Panc1 (cell line): ENCODE measurements at regions not wholly inside any gene's neighbourhood (a gene's known extent, or its start where the extent isn't known, plus 50 kb on each side); places are given as distances from the start of the nearest gene placed in this dataset.
"Not testable (repeated sequence)": the region's sequence is repeated elsewhere in the genome, so short reads cannot be mapped to it uniquely, and the experiment has no call there.

Experiments used
- ATAC-seq: fragments of 200-7000 bp; cut with Tn5 transposase; 2 replicates; pipeline ENCODE4 v1.9.1; 2020; ENCODE audit warnings: mild to moderate bottlenecking, moderate library complexity
- BruUV-seq: library from RNA; stranded (reverse); fragments of 400-500 nt; replicated peaks from 2 replicates; lab custom pipeline; 2021; lab: Mats Ljungman, UMichigan
- CTCF ChIA-PET: fragments of 300-600 bp; sonication (Branson Sonifier 250); formaldehyde crosslinking; loops from one replicate; lab custom pipeline; 2022; ENCODE audit warnings: antibody characterized with exemption; lab: Charles Lee
- POLR2A ChIA-PET: fragments of 300-600 bp; sonication (Branson Sonifier 250); formaldehyde crosslinking; loops from one replicate; lab custom pipeline; 2022; ENCODE audit warnings: antibody characterized with exemption; lab: Charles Lee
- DNase-seq: peaks from one replicate; pipeline ENCODE4 v3.0.0-alpha.2; 2010; ENCODE audit warnings: low read depth, low spot score
- H3K27ac ChIP-seq: 2 replicates; pipeline ENCODE4 v1.5.1; 2011; ENCODE audit warnings: mild to moderate bottlenecking, low read length, inconsistent platforms
- H3K27me3 ChIP-seq: fragments of 200-500 bp; sonication (Bioruptor generic); 2 replicates; pipeline ENCODE4 v1.6.0; 2014; ENCODE audit warnings: low read length, inconsistent platforms; ENCODE audit not compliant: control insufficient read depth, insufficient read depth
- H3K36me3 ChIP-seq: fragments of 200-500 bp; sonication (Bioruptor generic); 2 replicates; pipeline ENCODE4 v1.5.1; 2014; ENCODE audit warnings: inconsistent platforms, mild to moderate bottlenecking, low read length, moderate library complexity; ENCODE audit not compliant: control insufficient read depth, insufficient read depth
- H3K4me1 ChIP-seq: 2 replicates; pipeline ENCODE4 v1.5.1; 2011; ENCODE audit warnings: inconsistent platforms, mild to moderate bottlenecking, low read length, moderate library complexity; ENCODE audit not compliant: control insufficient read depth, insufficient read depth
- H3K4me3 ChIP-seq, 2 experiments: 2 replicates each; pipeline ENCODE4 v1.5.1; 2011 to 2012; ENCODE audit warnings: low read depth in 2 of 2, low read length in 2 of 2, mild to moderate bottlenecking in 2 of 2, inconsistent platforms in 1 of 2, moderate library complexity in 1 of 2
- H3K9me3 ChIP-seq: fragments of 200-500 bp; sonication (Bioruptor generic); 2 replicates; pipeline ENCODE4 v1.5.1; 2014; ENCODE audit warnings: low read depth, mild to moderate bottlenecking, inconsistent platforms, low read length, moderate library complexity; ENCODE audit not compliant: control insufficient read depth, insufficient read depth
- POLR2AphosphoS5 ChIP-seq: IDR thresholded peaks from 2 replicates; pipeline ENCODE4 v1.6.1; 2012; ENCODE audit warnings: mild to moderate bottlenecking, low read depth, low read length, moderate library complexity
- SIN3A ChIP-seq: IDR thresholded peaks from 2 replicates; pipeline ENCODE4 v1.6.1; 2012; ENCODE audit warnings: low read depth, mild to moderate bottlenecking, low read length, moderate library complexity, borderline replicate concordance; ENCODE audit not compliant: insufficient read depth
- TCF7L2 ChIP-seq: IDR thresholded peaks from 2 replicates; pipeline ENCODE4 v1.6.1; 2011; ENCODE audit warnings: mild to moderate bottlenecking, low read depth, low read length, inconsistent platforms
- in situ Hi-C: cut with HindIII; loops from 2 replicates; pipeline ENCODE4 v1.10.0; 2016; ENCODE audit warnings: low sequenced_read_pairs, low pct_unique_long_range_greater_than_20kb
- intact Hi-C: fragments of 100-400 bp; cut with micrococcal nuclease; formaldehyde crosslinking; loops from one replicate; pipeline ENCODE4 v1.10.0; 2022; ENCODE audit not compliant: unreplicated experiment
- TF ChIP-seq, protein P1 (sequence below): fragments of 450-650 bp; IDR thresholded peaks from 2 replicates; pipeline ENCODE4 v1.5.1; 2017; ENCODE audit warnings: mild to moderate bottlenecking
- TF ChIP-seq, protein P2 (sequence below), 2 experiments: IDR thresholded peaks; 2 replicates each; pipeline ENCODE4 v1.6.1; 2011 to 2012; ENCODE audit warnings: low read depth in 2 of 2, control low read depth in 1 of 2, low read length in 1 of 2, mild to moderate bottlenecking in 1 of 2, moderate library complexity in 1 of 2; ENCODE audit not compliant: insufficient read depth in 1 of 2

DNA sequence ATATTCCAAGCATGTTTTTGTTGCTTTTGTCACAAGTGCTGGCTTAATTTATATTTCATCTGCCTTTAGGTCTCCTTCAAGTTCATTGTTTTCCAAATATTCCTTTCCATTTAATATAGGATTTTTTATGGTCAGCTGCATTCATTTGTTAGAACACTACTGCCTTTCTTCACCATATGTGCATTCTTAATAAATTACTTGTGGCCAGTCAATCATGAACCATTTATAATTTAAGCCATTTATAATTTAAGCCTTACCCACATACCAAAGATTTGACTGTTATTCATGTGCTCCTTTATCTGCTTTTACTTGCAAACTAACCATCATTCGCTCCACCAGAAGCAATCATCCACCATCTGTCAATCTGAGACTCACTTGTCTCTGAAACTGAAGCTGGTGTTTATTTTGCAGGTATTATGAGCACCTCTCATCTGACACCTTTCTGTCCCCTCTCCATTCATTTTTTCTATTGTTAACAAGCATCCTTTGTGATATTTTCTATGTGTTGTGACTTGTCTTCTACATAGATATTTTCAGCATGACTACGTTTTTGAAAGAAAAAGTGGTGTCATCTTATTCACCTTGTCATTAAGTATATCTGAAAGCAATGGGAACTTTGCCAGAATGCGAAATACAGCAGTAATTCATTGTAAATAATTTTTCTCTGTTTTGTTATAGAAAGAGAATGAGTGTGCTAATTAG is 786.8 kb downstream of the KCNJ3 start:
- ChIA-PET CTCF (no interaction called here), POLR2A (no interaction called here)
- no peaks in the 10 kb centered on the region; the same call in 1 of the 2 replicates for H3K9me3 ChIP-seq
- H3K27ac ChIP-seq = no peak overlapping the region
- ATAC-seq = no peak
- in situ Hi-C loops (no loop called here), intact Hi-C loops (no loop called here)
- no peaks in the 10 kb centered on the region for H3K4me1 ChIP-seq
- no peak for DNase-seq
- no peak overlapping the region for H3K4me3 ChIP-seq
- no peaks in the 10 kb centered on the region for H3K36me3 ChIP-seq
- TF ChIP-seq, protein P1, sequence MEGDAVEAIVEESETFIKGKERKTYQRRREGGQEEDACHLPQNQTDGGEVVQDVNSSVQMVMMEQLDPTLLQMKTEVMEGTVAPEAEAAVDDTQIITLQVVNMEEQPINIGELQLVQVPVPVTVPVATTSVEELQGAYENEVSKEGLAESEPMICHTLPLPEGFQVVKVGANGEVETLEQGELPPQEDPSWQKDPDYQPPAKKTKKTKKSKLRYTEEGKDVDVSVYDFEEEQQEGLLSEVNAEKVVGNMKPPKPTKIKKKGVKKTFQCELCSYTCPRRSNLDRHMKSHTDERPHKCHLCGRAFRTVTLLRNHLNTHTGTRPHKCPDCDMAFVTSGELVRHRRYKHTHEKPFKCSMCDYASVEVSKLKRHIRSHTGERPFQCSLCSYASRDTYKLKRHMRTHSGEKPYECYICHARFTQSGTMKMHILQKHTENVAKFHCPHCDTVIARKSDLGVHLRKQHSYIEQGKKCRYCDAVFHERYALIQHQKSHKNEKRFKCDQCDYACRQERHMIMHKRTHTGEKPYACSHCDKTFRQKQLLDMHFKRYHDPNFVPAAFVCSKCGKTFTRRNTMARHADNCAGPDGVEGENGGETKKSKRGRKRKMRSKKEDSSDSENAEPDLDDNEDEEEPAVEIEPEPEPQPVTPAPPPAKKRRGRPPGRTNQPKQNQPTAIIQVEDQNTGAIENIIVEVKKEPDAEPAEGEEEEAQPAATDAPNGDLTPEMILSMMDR = no peak
- TF ChIP-seq POLR2AphosphoS5 (no peak), TCF7L2 (no peak), SIN3A (no peak)
- TF ChIP-seq, protein P2, sequence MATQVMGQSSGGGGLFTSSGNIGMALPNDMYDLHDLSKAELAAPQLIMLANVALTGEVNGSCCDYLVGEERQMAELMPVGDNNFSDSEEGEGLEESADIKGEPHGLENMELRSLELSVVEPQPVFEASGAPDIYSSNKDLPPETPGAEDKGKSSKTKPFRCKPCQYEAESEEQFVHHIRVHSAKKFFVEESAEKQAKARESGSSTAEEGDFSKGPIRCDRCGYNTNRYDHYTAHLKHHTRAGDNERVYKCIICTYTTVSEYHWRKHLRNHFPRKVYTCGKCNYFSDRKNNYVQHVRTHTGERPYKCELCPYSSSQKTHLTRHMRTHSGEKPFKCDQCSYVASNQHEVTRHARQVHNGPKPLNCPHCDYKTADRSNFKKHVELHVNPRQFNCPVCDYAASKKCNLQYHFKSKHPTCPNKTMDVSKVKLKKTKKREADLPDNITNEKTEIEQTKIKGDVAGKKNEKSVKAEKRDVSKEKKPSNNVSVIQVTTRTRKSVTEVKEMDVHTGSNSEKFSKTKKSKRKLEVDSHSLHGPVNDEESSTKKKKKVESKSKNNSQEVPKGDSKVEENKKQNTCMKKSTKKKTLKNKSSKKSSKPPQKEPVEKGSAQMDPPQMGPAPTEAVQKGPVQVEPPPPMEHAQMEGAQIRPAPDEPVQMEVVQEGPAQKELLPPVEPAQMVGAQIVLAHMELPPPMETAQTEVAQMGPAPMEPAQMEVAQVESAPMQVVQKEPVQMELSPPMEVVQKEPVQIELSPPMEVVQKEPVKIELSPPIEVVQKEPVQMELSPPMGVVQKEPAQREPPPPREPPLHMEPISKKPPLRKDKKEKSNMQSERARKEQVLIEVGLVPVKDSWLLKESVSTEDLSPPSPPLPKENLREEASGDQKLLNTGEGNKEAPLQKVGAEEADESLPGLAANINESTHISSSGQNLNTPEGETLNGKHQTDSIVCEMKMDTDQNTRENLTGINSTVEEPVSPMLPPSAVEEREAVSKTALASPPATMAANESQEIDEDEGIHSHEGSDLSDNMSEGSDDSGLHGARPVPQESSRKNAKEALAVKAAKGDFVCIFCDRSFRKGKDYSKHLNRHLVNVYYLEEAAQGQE (IDR thresholded peaks at IDR 0.05; ENCODE audit: insufficient read depth in 1 of 2, low read depth in 2 of 2, low read length in 1 of 2) = no peak
- no TSS peak for BruUV-seq
- no peaks in the 10 kb centered on the region for H3K27me3 ChIP-seq

DNA sequence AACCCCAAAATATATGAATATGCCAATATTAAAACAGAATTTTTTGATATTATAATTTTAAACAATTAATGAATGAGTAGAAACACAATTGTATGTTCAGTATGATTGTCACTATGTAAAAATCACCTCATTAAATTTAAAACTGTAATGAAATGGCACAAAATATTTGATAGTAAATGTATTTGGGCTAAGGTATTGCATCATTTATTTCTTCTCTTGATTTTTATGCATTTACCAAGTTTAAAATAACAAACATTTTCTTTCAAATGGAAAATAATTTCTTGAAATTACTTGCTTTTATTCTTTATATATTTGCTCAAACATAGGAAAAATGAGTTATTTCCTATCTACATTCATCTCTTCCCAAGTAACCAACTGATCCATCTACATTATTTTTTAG is 782.6 kb downstream of the KCNJ3 start:
- DNase-seq (no peak), ATAC-seq (no peak)
- TF ChIP-seq, protein P1 = no peak
- TF ChIP-seq TCF7L2 (no peak), POLR2AphosphoS5 (no peak), SIN3A (no peak)
- TF ChIP-seq, protein P2 (IDR thresholded peaks at IDR 0.05; ENCODE audit: insufficient read depth in 1 of 2, low read depth in 2 of 2, low read length in 1 of 2) = no peak
- Histone ChIP-seq H3K27ac (no peak overlapping the region), H3K9me3 (no peaks in the 10 kb centered on the region; the same call in 1 of the 2 replicates), H3K4me3 (no peak overlapping the region), H3K4me1 (no peaks in the 10 kb centered on the region), H3K36me3 (no peaks in the 10 kb centered on the region), H3K27me3 (no peaks in the 10 kb centered on the region)
- CTCF ChIA-PET = no interaction called here
- POLR2A ChIA-PET = no interaction called here
- BruUV-seq = no TSS peak
- in situ Hi-C loops (no loop called here), intact Hi-C loops (no loop called here)

DNA sequence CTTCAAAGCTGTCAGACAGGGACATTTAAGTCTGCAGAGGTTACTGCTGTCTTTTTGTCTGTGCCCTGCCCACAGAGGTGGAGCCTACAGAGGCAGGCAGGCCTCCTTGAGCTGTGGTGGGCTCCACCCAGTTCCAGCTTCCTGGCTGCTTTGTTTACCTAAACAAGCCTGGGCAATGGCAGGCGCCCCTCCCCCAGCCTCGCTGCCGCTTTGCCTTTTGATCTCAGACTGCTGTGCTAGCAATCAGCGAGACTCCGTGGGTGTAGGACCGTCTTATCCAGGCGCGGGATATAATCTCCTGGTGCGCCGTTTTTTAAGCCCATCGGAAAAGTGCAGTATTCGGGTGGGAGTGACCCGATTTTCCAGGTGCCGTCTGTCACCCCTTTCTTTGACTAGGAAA is 773.5 kb downstream of the KCNJ3 start:
- BruUV-seq, in situ Hi-C loops, DNase-seq, POLR2A ChIA-PET, H3K27me3 ChIP-seq, H3K27ac ChIP-seq, CTCF ChIA-PET, H3K4me1 ChIP-seq, H3K36me3 ChIP-seq, ATAC-seq, H3K9me3 ChIP-seq, H3K4me3 ChIP-seq, intact Hi-C loops: not testable (repeated sequence)
